ENCODE measurements at regions not wholly inside any gene's neighbourhood (a gene's known extent, or its start where the extent isn't known, plus 50 kb on each side); places are given as distances from the start of the nearest gene placed in this dataset.

GRCh38 chr14:86955771-86956354 is 1037.1 kb downstream of the GALC start:
- no peak for TF ChIP-seq CTCF (conservative IDR thresholded peaks at IDR 0.05)
- no peak for TF ChIP-seq ZFX (IDR thresholded peaks at IDR 0.05)

Data from C4-2B (cell line).